Stimulated activated CD4-positive, alpha-beta T cell treated with anti-CD3 and anti-CD28 coated beads, Interleukin-2, amount 100 ng/mL, for 24 hours (primary cell): ENCODE measurements at regions not wholly inside any gene's neighbourhood (a gene's known extent, or its start where the extent isn't known, plus 50 kb on each side); places are given as distances from the start of the nearest gene placed in this dataset.

ENCODE experiments used
- DNase-seq, 2 donors: peaks; one replicate each; pipeline ENCODE4 v3.0.0-alpha.2; 2020

GRCh38 chr2:145723872-145724271, 1204.0 kb upstream of the ZEB2 start:
- DNase-seq: no peak

- no peak for DNase-seq
Measured at GRCh38 chr2:145721681-145722080, 1201.8 kb upstream of the ZEB2 start.

GRCh38 chr2:145715601-145716000, 1195.7 kb upstream of the ZEB2 start:
- no peak for DNase-seq

- no peak for DNase-seq
Measured at GRCh38 chr2:145710303-145710702, 1190.4 kb upstream of the ZEB2 start.

- no peak for DNase-seq
Measured at GRCh38 chr2:145702305-145702704, 1182.4 kb upstream of the ZEB2 start.

- no peak for DNase-seq
Measured at GRCh38 chr2:145692971-145693478, 1173.1 kb upstream of the ZEB2 start.

GRCh38 chr2:145691659-145692058, 1171.7 kb upstream of the ZEB2 start:
- DNase-seq: no peak

GRCh38 chr2:145690183-145690778, 1170.4 kb upstream of the ZEB2 start:
- DNase-seq: no peak

- DNase-seq: no peak
Measured at GRCh38 chr2:145689277-145689676, 1169.4 kb upstream of the ZEB2 start.

- DNase-seq: no peak
Measured at GRCh38 chr2:145688156-145688555, 1168.2 kb upstream of the ZEB2 start.

GRCh38 chr2:145687442-145688134, 1167.7 kb upstream of the ZEB2 start:
- DNase-seq: no peak

- DNase-seq: no peak
Measured at GRCh38 chr2:145685383-145686050, 1165.6 kb upstream of the ZEB2 start.

GRCh38 chr2:145682546-145683157, 1162.7 kb upstream of the ZEB2 start:
- DNase-seq: no peak

GRCh38 chr2:145680276-145680675, 1160.4 kb upstream of the ZEB2 start:
- DNase-seq: no peak

- DNase-seq: no peak
Measured at GRCh38 chr2:145677371-145677770, 1157.5 kb upstream of the ZEB2 start.

GRCh38 chr2:145674705-145675104, 1154.8 kb upstream of the ZEB2 start:
- DNase-seq: no peak

- no peak for DNase-seq
Measured at GRCh38 chr2:145669301-145669700, 1149.4 kb upstream of the ZEB2 start.

- DNase-seq: no peak
Measured at GRCh38 chr2:145666552-145666951, 1146.6 kb upstream of the ZEB2 start.

GRCh38 chr2:145657265-145657664, 1137.3 kb upstream of the ZEB2 start:
- no peak for DNase-seq

GRCh38 chr2:145655165-145655765, 1135.3 kb upstream of the ZEB2 start:
- no peak for DNase-seq

GRCh38 chr2:145654746-145655145, 1134.8 kb upstream of the ZEB2 start:
- no peak for DNase-seq

GRCh38 chr2:145654156-145654555, 1134.2 kb upstream of the ZEB2 start:
- no peak for DNase-seq

- DNase-seq: no peak
Measured at GRCh38 chr2:145653553-145653952, 1133.6 kb upstream of the ZEB2 start.
